ENCODE measurements at regions not wholly inside any gene's neighbourhood (a gene's known extent, or its start where the extent isn't known, plus 50 kb on each side); places are given as distances from the start of the nearest gene placed in this dataset.
A peak's percentile ranks its signal among the peaks of the same experiment; 100 is the strongest.

DNA sequence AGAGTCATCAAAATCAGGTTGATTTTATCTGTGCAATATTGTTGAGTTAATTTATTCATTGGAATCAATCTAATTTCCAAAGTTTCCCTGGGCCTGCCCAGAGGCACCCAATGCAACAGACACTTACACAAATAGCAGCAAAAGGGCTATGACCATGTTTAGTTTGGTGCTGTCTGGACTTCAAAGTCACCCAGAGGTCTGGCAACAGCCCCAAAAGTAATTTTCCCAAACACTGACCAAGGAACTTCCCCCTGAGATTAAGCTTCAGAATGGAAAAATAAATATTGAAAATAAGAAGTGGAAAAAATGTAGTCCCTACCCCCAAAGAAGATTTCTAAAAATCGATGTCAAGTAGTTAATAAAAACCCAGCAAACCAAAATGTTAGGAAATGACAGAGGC lies 70.9 kb upstream of the RNF152 start:
- Mint-ChIP-seq H3K27ac (no peak overlapping the region), H3K9me3 (peaks cover 0 to 11% (median 2%) of the 10 kb centered on the region in 7 donors), H3K4me3 (no peak overlapping the region), H3K4me1 (no peaks in the 10 kb centered on the region), H3K27me3 (peaks cover 39 to 67% (median 59%) of the 10 kb centered on the region in 3 donors), H3K36me3 (peaks cover 0 to 2% of the 10 kb centered on the region in 2 donors)
- ATAC-seq (ENCODE audit: low read depth in 2 of 2): no peak
- no peak for DNase-seq

DNA sequence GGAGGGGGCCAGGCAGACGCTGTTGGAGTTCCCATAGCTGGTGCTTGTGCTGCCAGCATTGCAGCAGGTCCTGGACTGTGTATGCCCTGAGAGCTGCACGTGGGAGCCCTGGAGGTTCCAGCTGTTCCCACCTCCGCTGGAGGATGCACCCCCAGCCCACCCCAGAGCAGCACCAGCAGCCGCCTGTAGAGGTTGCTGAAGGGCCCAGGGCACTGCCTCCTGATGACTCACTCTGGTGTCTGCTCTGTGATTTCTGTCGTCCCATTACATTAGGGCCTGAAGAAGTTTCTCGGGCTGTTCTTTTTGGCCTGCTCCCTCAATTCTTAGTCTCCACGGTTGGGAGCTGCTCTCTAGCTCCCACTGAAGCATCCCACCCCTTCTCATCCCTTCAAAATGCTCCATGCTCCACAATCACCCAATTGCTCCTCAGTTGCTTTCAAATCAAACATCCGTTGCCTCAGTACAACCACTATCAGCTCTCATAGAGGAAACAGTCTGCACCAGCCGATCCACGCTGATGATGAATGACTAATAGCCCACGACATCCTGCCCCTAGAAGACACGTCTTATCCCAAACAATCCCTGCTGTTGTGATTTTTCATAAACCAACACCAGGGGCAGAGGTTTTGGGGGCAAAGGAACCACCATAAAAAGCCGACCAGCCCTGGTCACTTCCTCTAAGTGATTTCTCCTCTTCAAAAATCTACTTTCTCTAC lies 65.2 kb upstream of the RNF152 start:
- DNase-seq: no peak
- Mint-ChIP-seq H3K9me3 (peaks cover 4 to 25% (median 8%) of the 10 kb centered on the region in 7 donors), H3K36me3 (peaks cover 5 to 18% of the 10 kb centered on the region in 2 donors), H3K4me1 (peaks cover 0 to 9% (median 6%) of the 10 kb centered on the region in 3 donors), H3K4me3 (no peak overlapping the region), H3K27me3 (peaks cover 49 to 85% (median 69%) of the 10 kb centered on the region in 3 donors), H3K27ac (peak overlapping the region in 1 of 6 donors; percentile 52)
- no peak for ATAC-seq (ENCODE audit: low read depth in 2 of 2)

DNA sequence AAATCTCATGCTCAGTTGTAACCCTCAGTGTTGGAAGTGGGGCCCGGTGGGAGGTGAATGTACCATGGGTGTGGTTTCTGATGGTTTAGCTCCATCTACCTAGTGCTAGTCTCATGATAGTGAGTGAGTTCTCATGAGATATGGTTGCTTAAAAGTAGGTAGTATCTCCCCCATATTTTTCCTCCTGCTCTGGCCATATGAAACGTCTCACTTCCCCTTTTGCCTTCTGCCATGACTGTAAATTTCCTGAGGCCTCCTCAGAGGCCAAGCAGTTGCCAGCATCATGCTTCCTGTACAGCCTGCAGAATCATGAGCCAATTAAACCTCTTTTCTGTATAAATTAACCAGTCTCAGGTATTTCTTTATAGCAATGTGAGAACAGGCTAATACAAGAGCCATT lies 62.8 kb upstream of the RNF152 start:
- Mint-ChIP-seq H3K4me1 (peaks cover 7 to 24% (median 16%) of the 10 kb centered on the region in 3 donors), H3K36me3 (peaks cover 5 to 18% of the 10 kb centered on the region in 2 donors), H3K9me3 (peaks cover 4 to 25% (median 7%) of the 10 kb centered on the region in 7 donors), H3K27ac (no peak overlapping the region), H3K27me3 (peaks cover 42 to 69% (median 60%) of the 10 kb centered on the region in 3 donors), H3K4me3 (no peak overlapping the region)
- no peak for DNase-seq
- ATAC-seq (ENCODE audit: low read depth in 2 of 2): no peak

DNA sequence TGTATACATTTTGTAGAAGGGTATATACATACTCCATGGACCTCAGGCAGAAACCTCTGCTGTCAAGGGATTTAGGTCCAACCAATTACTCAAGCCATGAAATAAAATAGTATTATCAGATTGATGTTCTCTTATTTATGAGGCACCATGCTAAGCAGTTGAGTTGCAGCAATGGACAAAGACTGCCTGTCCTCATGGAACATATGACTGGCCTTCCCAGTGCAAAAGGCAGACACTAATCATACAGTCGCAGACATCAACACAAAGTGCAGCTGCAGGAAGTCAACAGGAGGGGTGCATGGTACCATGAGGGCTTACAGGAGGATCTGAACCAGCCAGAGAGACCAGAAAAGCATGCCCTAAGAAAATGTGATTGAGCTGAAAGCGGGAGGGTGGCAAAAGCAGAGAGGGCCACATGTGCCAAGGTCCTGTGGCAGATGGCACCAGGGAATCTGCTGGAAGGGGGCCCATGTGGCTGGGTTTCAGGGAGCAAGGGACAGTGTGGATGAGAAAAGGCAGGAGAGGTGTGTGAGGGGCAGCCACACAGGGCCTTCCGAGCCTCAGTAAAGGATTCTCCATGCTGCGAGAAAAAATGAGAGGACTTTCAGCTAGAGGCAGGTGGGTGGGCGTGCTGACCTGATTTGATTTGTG lies 61.4 kb upstream of the RNF152 start:
- no peak for ATAC-seq (ENCODE audit: low read depth in 2 of 2)
- peaks cover 7 to 24% (median 16%) of the 10 kb centered on the region in 3 donors for H3K4me1 Mint-ChIP-seq
- peak overlapping the region in 1 of 6 donors; percentile 74 for H3K27ac Mint-ChIP-seq
- H3K36me3 Mint-ChIP-seq: peaks cover 5 to 18% of the 10 kb centered on the region in 2 donors
- peak overlapping the region in 1 of 8 donors; percentile 73 for H3K4me3 Mint-ChIP-seq
- DNase-seq: no peak
- peaks cover 46 to 71% (median 55%) of the 10 kb centered on the region in 3 donors for H3K27me3 Mint-ChIP-seq
- H3K9me3 Mint-ChIP-seq: peaks cover 2 to 25% (median 4%) of the 10 kb centered on the region in 7 donors

DNA sequence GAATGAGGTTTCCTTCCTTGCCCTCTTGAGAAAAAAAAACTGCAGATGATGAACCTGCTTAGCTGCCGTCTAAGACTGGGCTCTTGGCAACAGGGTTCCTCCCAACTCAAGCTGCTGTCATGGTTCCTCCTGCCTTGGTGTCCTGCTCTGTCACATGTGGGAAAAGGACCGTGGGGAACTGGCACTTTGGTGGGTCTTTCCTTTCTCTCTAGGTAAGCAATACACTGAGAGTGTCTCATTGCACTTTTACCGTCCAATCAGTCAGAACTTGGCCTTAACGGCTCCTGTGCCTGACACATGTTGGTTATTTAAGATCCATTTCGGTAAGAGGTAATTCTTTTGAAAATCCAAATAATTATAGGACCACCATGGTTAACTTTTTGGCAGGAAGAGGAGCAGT lies 60.8 kb upstream of the RNF152 start:
- Mint-ChIP-seq H3K27ac (no peak overlapping the region), H3K36me3 (peaks cover 5 to 16% of the 10 kb centered on the region in 2 donors), H3K4me1 (peaks cover 7 to 24% (median 16%) of the 10 kb centered on the region in 3 donors), H3K4me3 (peak overlapping the region in 1 of 8 donors; percentile 5), H3K9me3 (peaks cover 2 to 21% (median 4%) of the 10 kb centered on the region in 7 donors), H3K27me3 (peaks cover 46 to 69% (median 55%) of the 10 kb centered on the region in 3 donors)
- ATAC-seq (ENCODE audit: low read depth in 2 of 2) (no peak), DNase-seq (no peak)

DNA sequence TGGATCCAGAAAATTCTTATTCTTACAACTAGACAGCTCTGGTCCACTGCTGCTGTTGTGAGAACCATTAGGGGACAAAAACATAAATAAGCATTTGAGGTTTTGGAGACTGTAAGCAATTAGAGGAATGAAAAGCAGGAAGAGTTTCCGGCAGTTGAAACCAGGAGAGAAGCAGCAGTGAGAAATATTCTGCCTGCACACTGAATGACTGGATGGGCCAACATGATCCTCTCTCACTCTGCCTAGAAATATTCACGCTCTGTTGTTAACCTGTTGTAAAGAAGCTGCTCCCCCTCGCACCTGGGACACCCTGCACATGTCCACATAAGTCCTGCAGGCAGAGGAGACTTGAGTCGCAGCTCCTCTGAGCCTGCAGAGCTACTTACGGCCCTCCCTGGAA lies 60.4 kb upstream of the RNF152 start:
- peaks cover 2 to 17% (median 4%) of the 10 kb centered on the region in 7 donors for H3K9me3 Mint-ChIP-seq
- peaks cover 7 to 24% (median 16%) of the 10 kb centered on the region in 3 donors for H3K4me1 Mint-ChIP-seq
- peaks cover 44 to 69% (median 50%) of the 10 kb centered on the region in 3 donors for H3K27me3 Mint-ChIP-seq
- no peak overlapping the region for H3K27ac Mint-ChIP-seq
- peaks cover 4 to 11% of the 10 kb centered on the region in 2 donors for H3K36me3 Mint-ChIP-seq
- ATAC-seq (ENCODE audit: low read depth in 2 of 2) (no peak), DNase-seq (no peak)
- H3K4me3 Mint-ChIP-seq: peak overlapping the region in 3 of 8 donors; percentile 56 to 79 (median 66)

DNA sequence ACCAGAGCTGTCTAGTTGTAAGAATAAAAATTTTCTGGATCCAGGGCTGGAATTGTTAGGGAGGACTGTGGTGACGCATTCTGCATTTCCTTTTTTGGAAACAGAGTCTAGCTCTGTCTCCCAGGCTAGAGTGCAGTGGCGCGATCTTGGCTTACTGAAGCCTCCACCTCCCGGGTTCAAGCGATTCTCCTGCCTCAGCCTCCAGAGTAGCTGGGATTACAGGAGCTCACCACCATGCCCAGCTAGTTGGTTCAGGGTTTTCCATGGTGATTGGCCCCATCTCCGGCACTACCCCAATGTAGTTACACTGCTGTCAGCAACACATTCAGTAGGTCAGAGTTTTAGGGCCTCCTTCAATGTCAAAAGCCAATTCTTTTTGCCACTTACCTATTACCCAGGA lies 58.6 kb upstream of the RNF152 start:
- Mint-ChIP-seq H3K36me3 (peaks cover 0 to 6% of the 10 kb centered on the region in 2 donors), H3K4me1 (peaks cover 7 to 24% (median 16%) of the 10 kb centered on the region in 3 donors), H3K27me3 (peaks cover 55 to 75% (median 58%) of the 10 kb centered on the region in 3 donors), H3K9me3 (peaks cover 0 to 9% (median 4%) of the 10 kb centered on the region in 7 donors), H3K27ac (peak overlapping the region in 1 of 6 donors; percentile 68), H3K4me3 (no peak overlapping the region)
- no peak for ATAC-seq (ENCODE audit: low read depth in 2 of 2)
- no peak for DNase-seq

DNA sequence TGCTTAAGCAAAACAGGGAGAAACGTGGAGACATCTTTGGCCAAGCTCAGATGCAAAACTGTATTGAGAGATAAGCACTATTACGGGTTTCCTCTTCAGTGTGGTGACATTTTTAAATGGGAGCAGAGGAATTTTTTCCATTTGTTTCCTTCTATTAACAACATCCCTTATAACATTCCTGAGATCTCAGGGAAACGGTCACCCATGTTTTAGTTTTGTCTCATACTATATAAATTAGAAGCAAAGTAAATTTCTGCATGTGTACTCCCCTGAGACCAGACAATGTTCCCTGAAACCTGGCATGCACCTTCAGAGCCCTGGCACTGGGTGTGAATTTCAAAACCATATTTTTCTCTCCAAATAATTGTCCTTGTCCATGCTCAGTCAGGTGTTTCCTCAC lies 57.6 kb upstream of the RNF152 start:
- no peak for ATAC-seq (ENCODE audit: low read depth in 2 of 2)
- Mint-ChIP-seq H3K4me3 (no peak overlapping the region), H3K9me3 (peaks cover 0 to 4% (median 0%) of the 10 kb centered on the region in 7 donors), H3K27me3 (peaks cover 50 to 70% (median 61%) of the 10 kb centered on the region in 3 donors), H3K36me3 (peaks cover 0 to 6% of the 10 kb centered on the region in 2 donors), H3K4me1 (peaks cover 7 to 20% (median 16%) of the 10 kb centered on the region in 3 donors), H3K27ac (no peak overlapping the region)
- no peak for DNase-seq

DNA sequence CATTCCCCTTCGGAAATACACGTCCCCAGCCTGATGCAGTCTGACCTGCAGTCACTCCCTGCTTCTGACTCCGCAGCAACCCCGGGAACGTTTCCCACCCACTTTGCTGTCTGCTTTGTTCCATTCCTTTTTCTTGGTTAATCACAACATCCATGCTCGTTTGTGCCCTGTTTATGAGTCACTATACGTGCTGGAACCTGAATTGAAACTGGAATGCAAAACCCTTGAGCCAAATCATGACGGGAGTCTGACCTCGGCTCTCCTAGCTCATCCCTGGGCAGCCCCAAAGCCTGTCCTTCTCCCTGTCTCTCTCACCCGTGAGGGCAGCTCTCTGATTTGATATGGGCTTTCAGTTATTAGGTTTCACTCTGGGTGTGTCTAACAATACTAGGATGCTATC lies 57.1 kb upstream of the RNF152 start:
- Mint-ChIP-seq H3K36me3 (peaks cover 0 to 6% of the 10 kb centered on the region in 2 donors), H3K9me3 (peaks cover 0 to 4% (median 0%) of the 10 kb centered on the region in 7 donors), H3K27ac (no peak overlapping the region)

DNA sequence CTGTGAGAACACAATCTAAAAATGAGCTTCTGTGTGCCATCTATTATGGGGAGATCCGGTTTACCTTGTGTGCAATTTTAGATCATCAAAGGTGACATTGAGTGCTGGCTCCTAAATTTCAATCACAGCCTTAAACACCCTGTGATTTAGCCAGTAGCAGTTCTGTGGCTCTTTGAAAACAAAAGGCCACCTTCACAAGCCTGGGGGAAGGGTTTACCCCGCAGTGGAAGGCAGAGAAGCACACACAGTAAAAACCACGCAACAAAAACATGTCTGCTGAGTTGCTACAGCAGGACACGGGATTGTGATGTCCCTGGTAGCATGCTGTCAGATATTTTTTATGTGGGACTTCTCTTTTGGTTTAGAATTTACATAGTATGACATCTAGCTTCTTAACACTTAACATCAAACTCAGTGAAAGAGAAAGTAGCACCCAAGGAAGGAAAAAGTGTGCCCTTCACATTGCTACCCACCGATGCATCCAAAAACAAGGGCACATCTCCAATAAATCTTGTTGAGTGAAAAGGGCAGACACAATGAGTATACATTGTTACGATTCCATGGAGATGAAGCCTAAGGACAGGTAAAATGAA lies 56.1 kb upstream of the RNF152 start:
- H3K9me3 Mint-ChIP-seq: peaks cover 0 to 2% (median 0%) of the 10 kb centered on the region in 7 donors
- ATAC-seq (ENCODE audit: low read depth in 2 of 2) (no peak), DNase-seq (no peak)
- H3K36me3 Mint-ChIP-seq: peaks cover 0 to under 1% of the 10 kb centered on the region in 2 donors
- H3K27me3 Mint-ChIP-seq: peaks cover 49 to 68% (median 62%) of the 10 kb centered on the region in 3 donors
- H3K4me1 Mint-ChIP-seq: peaks cover 7 to 20% (median 16%) of the 10 kb centered on the region in 3 donors
- H3K27ac Mint-ChIP-seq: no peak overlapping the region
- no peak overlapping the region for H3K4me3 Mint-ChIP-seq

More for the DNA sequence above, 57.1 kb upstream of the RNF152 start:
- Mint-ChIP-seq H3K4me3 (no peak overlapping the region), H3K4me1 (peaks cover 7 to 20% (median 16%) of the 10 kb centered on the region in 3 donors), H3K27me3 (peaks cover 50 to 68% (median 62%) of the 10 kb centered on the region in 3 donors)
- DNase-seq (no peak), ATAC-seq (ENCODE audit: low read depth in 2 of 2) (no peak)

DNA sequence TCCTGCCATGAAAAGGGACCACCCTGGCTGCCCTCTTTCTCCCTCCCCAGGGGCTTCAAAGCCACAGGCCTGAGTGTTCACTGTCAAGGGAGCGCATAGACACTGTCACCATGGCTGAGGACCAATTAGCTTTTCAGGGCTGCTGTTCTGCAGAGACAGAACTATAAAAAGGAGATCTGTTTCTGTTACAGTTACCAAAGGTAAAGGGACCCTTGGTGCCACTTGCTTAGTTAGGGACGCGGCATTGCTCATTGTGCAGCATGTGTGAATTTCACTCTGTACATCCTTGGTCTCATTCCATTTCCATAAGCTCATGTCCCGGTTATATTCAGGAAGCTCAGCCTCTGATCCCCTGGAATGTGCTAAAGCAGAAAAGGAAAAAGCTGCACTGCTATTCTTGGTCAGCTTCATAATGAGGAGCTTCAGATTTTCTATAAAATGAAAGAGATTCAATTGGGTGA lies 55.5 kb upstream of the RNF152 start:
- Mint-ChIP-seq H3K4me3 (no peak overlapping the region), H3K27ac (no peak overlapping the region), H3K27me3 (peaks cover 50 to 62% (median 60%) of the 10 kb centered on the region in 3 donors)

DNA sequence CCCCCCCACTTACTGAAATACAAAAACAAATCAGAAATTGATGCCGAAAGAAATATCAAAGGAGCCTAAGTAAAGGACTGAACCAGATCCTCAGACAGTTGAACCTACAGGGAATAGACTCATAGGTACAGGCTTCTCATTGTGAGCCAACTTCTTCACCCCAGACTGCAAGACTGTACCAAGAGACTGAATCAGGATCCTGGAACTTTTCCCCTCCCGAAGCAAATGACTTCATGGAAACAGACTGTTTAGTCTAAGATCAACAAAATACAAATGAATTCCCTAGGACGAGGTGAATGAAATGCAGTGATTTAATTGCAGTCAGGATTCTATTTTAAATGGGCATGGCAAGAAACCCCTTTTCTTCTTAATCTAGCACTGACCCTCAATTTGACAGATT lies 53.6 kb upstream of the RNF152 start:
- no peak for ATAC-seq (ENCODE audit: low read depth in 2 of 2)
- Mint-ChIP-seq H3K36me3 (no peaks in the 10 kb centered on the region), H3K27me3 (peaks cover 50 to 61% (median 60%) of the 10 kb centered on the region in 3 donors)

More for the DNA sequence above, 55.5 kb upstream of the RNF152 start:
- no peak for DNase-seq
- Mint-ChIP-seq H3K36me3 (no peaks in the 10 kb centered on the region), H3K9me3 (peaks cover 0 to 2% (median 0%) of the 10 kb centered on the region in 7 donors), H3K4me1 (peaks cover 7 to 16% (median 13%) of the 10 kb centered on the region in 3 donors)
- ATAC-seq (ENCODE audit: low read depth in 2 of 2): no peak

More for the DNA sequence above, 53.6 kb upstream of the RNF152 start:
- Mint-ChIP-seq H3K4me3 (no peak overlapping the region), H3K4me1 (peaks cover 0 to under 1% (median 0%) of the 10 kb centered on the region in 3 donors), H3K9me3 (peaks cover 0 to 2% (median 0%) of the 10 kb centered on the region in 7 donors), H3K27ac (no peak overlapping the region)
- DNase-seq: no peak

Data from naive B cell (primary cell).